ENCODE measurements at regions not wholly inside any gene's neighbourhood (a gene's known extent, or its start where the extent isn't known, plus 50 kb on each side); places are given as distances from the start of the nearest gene placed in this dataset.

DNA sequence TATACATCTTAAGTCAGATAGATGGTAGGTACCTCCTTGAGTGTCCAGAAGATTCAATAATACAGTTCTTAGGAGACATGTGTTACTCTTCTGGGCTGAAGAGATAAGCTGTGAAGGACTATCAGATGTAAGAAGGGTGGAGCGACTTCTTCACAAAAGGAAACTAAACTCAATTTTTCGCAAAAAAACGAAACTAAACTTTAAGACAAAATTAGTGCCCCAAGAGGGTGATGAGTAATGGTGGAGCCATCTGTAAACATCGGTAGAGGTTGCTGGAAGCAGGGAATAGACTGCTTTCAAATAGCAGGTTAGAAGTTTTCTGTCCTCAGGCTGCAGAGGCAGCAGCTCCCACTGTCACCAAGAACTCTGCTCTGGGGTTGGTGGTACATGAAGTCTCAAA is 111.6 kb upstream of the TACR1 start:
- RAD21 ChIA-PET (ENCODE audit: unreplicated experiment) = interaction anchor here (0.9 to 1.1 kb wide), 2 partner anchors 32 to 94 kb away, joined by 3 to 4 read pairs; no protein-coding TSS in a partner anchor
- POLR2A ChIA-PET = interaction anchor here (1.0 kb wide), 1 partner anchor 122 kb away, joined by 4 read pairs; no protein-coding TSS in a partner anchor

More for the DNA sequence above, 111.6 kb upstream of the TACR1 start:
- Histone ChIP-seq H3K27me3 (replicated peaks in 1 of 2; ENCODE audit: control insufficient read depth in 2 of 2, insufficient read depth in 2 of 2, low read length in 1 of 2) (no peaks in the 10 kb centered on the region), H3K4me3 (no peak overlapping the region; the same call in 1 of the 2 replicates), H3K4me2 (ENCODE audit: control insufficient read depth, insufficient read depth) (no peak overlapping the region), H3K4me1 (ENCODE audit: control insufficient read depth, insufficient read depth, low read length) (peaks cover 9% of the 10 kb centered on the region), H3K27ac (ENCODE audit: control insufficient read depth, insufficient read depth) (no peak overlapping the region), H4K20me1 (ENCODE audit: control insufficient read depth, insufficient read depth) (no peaks in the 10 kb centered on the region), H3K9me3 (replicated peaks; ENCODE audit: control insufficient read depth, insufficient read depth, low read length) (no peaks in the 10 kb centered on the region; the same call in 1 of the 3 replicates), H3K9ac (ENCODE audit: control insufficient read depth, insufficient read depth, low read length) (no peak overlapping the region), H3K79me2 (ENCODE audit: control insufficient read depth, insufficient read depth, low read length) (no peaks in the 10 kb centered on the region), H2AFZ (ENCODE audit: control insufficient read depth, low read depth, low read length) (peak overlapping the region; percentile 5; the same call in 1 of the 2 replicates), H3K36me3 (ENCODE audit: control insufficient read depth in 2 of 2, insufficient read depth in 2 of 2, low read length in 1 of 2) (no peaks in the 10 kb centered on the region)
- in situ Hi-C loops (cut with MboI) = no loop called here
- FAIRE-seq (no peak), ATAC-seq (no peak), DNase-seq (ENCODE audit: low read depth, low spot score) (no peak)
- WGBS (ENCODE audit: insufficient coverage, insufficient replicate concordance, low lambda C conversion rate, missing lambda C conversion rate) = 60% methylated on average over 4 of the region's 4 CpGs
- TF ChIP-seq ZNF24 (IDR thresholded peaks at IDR 0.05) = no peak
- TF ChIP-seq SREBF1 (IDR thresholded peaks at IDR 0.05; ENCODE audit: low read length) = no peak
- TF ChIP-seq POU2F2 (IDR thresholded peaks at IDR 0.05; ENCODE audit: borderline replicate concordance, low read depth, low read length) = no peak
- no peak for TF ChIP-seq NFXL1 (IDR thresholded peaks at IDR 0.05; ENCODE audit: borderline replicate concordance)
- TF ChIP-seq TAF1 (IDR thresholded peaks at IDR 0.05; ENCODE audit: borderline replicate concordance, low read depth, low read length) = no peak
- TF ChIP-seq PAX5 (IDR thresholded peaks at IDR 0.05; ENCODE audit: borderline replicate concordance, low read depth, low read length) = no peak
- TF ChIP-seq SMAD5 (IDR thresholded peaks at IDR 0.05; ENCODE audit: low read depth) = no peak
- TF ChIP-seq RB1 (IDR thresholded peaks at IDR 0.05; ENCODE audit: borderline replicate concordance) = no peak
- TF ChIP-seq, protein P1, sequence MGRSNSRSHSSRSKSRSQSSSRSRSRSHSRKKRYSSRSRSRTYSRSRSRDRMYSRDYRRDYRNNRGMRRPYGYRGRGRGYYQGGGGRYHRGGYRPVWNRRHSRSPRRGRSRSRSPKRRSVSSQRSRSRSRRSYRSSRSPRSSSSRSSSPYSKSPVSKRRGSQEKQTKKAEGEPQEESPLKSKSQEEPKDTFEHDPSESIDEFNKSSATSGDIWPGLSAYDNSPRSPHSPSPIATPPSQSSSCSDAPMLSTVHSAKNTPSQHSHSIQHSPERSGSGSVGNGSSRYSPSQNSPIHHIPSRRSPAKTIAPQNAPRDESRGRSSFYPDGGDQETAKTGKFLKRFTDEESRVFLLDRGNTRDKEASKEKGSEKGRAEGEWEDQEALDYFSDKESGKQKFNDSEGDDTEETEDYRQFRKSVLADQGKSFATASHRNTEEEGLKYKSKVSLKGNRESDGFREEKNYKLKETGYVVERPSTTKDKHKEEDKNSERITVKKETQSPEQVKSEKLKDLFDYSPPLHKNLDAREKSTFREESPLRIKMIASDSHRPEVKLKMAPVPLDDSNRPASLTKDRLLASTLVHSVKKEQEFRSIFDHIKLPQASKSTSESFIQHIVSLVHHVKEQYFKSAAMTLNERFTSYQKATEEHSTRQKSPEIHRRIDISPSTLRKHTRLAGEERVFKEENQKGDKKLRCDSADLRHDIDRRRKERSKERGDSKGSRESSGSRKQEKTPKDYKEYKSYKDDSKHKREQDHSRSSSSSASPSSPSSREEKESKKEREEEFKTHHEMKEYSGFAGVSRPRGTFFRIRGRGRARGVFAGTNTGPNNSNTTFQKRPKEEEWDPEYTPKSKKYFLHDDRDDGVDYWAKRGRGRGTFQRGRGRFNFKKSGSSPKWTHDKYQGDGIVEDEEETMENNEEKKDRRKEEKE (IDR thresholded peaks at IDR 0.05) = no peak
- TF ChIP-seq, protein P2, sequence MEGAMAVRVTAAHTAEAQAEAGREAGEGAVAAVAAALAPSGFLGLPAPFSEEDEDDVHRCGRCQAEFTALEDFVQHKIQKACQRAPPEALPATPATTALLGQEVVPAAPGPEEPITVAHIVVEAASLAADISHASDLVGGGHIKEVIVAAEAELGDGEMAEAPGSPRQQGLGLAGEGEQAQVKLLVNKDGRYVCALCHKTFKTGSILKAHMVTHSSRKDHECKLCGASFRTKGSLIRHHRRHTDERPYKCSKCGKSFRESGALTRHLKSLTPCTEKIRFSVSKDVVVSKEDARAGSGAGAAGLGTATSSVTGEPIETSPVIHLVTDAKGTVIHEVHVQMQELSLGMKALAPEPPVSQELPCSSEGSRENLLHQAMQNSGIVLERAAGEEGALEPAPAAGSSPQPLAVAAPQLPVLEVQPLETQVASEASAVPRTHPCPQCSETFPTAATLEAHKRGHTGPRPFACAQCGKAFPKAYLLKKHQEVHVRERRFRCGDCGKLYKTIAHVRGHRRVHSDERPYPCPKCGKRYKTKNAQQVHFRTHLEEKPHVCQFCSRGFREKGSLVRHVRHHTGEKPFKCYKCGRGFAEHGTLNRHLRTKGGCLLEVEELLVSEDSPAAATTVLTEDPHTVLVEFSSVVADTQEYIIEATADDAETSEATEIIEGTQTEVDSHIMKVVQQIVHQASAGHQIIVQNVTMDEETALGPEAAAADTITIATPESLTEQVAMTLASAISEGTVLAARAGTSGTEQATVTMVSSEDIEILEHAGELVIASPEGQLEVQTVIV (IDR thresholded peaks at IDR 0.05; ENCODE audit: borderline replicate concordance, partially characterized antibody) = no peak
- no peak for TF ChIP-seq SUPT20H (IDR thresholded peaks at IDR 0.05; ENCODE audit: borderline replicate concordance, control insufficient read depth, low read depth, low read length)
- TF ChIP-seq NR2C1 (IDR thresholded peaks at IDR 0.05) = no peak
- TF ChIP-seq BHLHE40 (IDR thresholded peaks at IDR 0.05; ENCODE audit: borderline replicate concordance in 1 of 2, low read depth in 2 of 2, low read length in 1 of 2) = no peak
- TF ChIP-seq ZZZ3 (IDR thresholded peaks at IDR 0.05; ENCODE audit: control insufficient read depth, insufficient read length, low read depth) = no peak
- TF ChIP-seq BMI1 (IDR thresholded peaks at IDR 0.05; ENCODE audit: borderline replicate concordance) = no peak
- intact Hi-C loops (cut with micrococcal nuclease; ENCODE audit: unreplicated experiment) = loop anchor here (5.0 to 10.0 kb wide), 2 partner anchors 124 to 296 kb away; no protein-coding TSS in a partner anchor
- SMC1A ChIA-PET (ENCODE audit: uncharacterized antibody, unreplicated experiment) = no interaction called here
- CTCF ChIA-PET = interaction anchor here (1.1 to 6.0 kb wide), 3 partner anchors 10 to 257 kb away, joined by 3 to 45 read pairs (median 4); no protein-coding TSS in a partner anchor
- BruUV-seq (replicated peaks) = no TSS peak

Measured in GM12878 (cell line).